HEK293 (cell line): ENCODE measurements at regions not wholly inside any gene's neighbourhood (a gene's known extent, or its start where the extent isn't known, plus 50 kb on each side); places are given as distances from the start of the nearest gene placed in this dataset.

Experiments used
- SP2 ChIP-seq: fragments of 450-650 bp; formaldehyde crosslinking; IDR thresholded peaks from 2 replicates; pipeline ENCODE4 v1.5.1; 2016; ENCODE audit warnings: missing biosample characterization, missing genetic modification characterization
- ZNF155 ChIP-seq: fragments of 450-650 bp; formaldehyde crosslinking; IDR thresholded peaks from 2 replicates; pipeline ENCODE4 v1.5.1; 2016; ENCODE audit warnings: missing biosample characterization, missing genetic modification characterization
- ZNF302 ChIP-seq: fragments of 450-650 bp; formaldehyde crosslinking; IDR thresholded peaks from 2 replicates; pipeline ENCODE4 v1.5.1; 2016; ENCODE audit warnings: missing biosample characterization, missing genetic modification characterization, low read depth
- ZNF777 ChIP-seq: fragments of 450-650 bp; formaldehyde crosslinking; IDR thresholded peaks from 2 replicates; pipeline ENCODE4 v1.5.1; 2017; ENCODE audit warnings: missing biosample characterization, missing genetic modification characterization, borderline replicate concordance
- ZNF791 ChIP-seq: fragments of 450-650 bp; formaldehyde crosslinking; IDR thresholded peaks from 2 replicates; pipeline ENCODE4 v1.5.1; 2016; ENCODE audit warnings: missing biosample characterization, missing genetic modification characterization
- TF ChIP-seq, protein P1 (sequence below): fragments of 450-650 bp; formaldehyde crosslinking; IDR thresholded peaks from 2 replicates; pipeline ENCODE4 v1.5.1; 2016; ENCODE audit warnings: missing biosample characterization, missing genetic modification characterization
- TF ChIP-seq, protein P2 (sequence below): fragments of 450-650 bp; formaldehyde crosslinking; IDR thresholded peaks from 2 replicates; pipeline ENCODE4 v1.5.1; 2016; ENCODE audit warnings: missing biosample characterization, missing genetic modification characterization

DNA sequence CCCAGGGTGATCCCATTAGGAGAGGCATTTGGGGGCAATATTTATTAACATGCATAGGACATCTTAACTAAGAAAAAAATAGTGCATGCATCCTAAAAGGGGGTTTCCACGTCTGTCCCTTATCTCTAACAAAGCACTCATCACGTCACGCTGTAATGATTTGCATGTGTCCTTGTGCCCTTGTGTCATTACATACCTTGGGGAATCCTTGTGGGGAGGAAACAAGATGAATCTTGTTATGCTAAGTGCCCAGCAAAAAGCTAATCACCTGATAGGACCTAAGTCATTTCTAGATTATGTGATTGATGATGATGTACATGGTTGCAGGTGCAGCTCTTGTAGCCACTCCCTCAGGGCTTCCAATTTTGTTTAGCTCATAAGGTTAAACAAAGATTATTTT, 250.9 kb downstream of the FBXO15 start:
- TF ChIP-seq SP2 (tag by site-specific recombination) (no peak), ZNF302 (tag by site-specific recombination) (no peak), ZNF155 (tag by site-specific recombination) (no peak), ZNF777 (tag by site-specific recombination) (no peak), ZNF791 (no peak)
- TF ChIP-seq, protein P1, sequence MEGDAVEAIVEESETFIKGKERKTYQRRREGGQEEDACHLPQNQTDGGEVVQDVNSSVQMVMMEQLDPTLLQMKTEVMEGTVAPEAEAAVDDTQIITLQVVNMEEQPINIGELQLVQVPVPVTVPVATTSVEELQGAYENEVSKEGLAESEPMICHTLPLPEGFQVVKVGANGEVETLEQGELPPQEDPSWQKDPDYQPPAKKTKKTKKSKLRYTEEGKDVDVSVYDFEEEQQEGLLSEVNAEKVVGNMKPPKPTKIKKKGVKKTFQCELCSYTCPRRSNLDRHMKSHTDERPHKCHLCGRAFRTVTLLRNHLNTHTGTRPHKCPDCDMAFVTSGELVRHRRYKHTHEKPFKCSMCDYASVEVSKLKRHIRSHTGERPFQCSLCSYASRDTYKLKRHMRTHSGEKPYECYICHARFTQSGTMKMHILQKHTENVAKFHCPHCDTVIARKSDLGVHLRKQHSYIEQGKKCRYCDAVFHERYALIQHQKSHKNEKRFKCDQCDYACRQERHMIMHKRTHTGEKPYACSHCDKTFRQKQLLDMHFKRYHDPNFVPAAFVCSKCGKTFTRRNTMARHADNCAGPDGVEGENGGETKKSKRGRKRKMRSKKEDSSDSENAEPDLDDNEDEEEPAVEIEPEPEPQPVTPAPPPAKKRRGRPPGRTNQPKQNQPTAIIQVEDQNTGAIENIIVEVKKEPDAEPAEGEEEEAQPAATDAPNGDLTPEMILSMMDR (tag by site-specific recombination): no peak
- TF ChIP-seq, protein P2, sequence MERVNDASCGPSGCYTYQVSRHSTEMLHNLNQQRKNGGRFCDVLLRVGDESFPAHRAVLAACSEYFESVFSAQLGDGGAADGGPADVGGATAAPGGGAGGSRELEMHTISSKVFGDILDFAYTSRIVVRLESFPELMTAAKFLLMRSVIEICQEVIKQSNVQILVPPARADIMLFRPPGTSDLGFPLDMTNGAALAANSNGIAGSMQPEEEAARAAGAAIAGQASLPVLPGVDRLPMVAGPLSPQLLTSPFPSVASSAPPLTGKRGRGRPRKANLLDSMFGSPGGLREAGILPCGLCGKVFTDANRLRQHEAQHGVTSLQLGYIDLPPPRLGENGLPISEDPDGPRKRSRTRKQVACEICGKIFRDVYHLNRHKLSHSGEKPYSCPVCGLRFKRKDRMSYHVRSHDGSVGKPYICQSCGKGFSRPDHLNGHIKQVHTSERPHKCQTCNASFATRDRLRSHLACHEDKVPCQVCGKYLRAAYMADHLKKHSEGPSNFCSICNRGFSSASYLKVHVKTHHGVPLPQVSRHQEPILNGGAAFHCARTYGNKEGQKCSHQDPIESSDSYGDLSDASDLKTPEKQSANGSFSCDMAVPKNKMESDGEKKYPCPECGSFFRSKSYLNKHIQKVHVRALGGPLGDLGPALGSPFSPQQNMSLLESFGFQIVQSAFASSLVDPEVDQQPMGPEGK: no peak
